Activated B cell treated with CpG ODN at 0.5 μM for 24 hours (primary cell): ENCODE measurements at regions not wholly inside any gene's neighbourhood (a gene's known extent, or its start where the extent isn't known, plus 50 kb on each side); places are given as distances from the start of the nearest gene placed in this dataset.

Experiments used
- ATAC-seq: fragments of 200-7000 bp; cut with Tn5 transposase; one replicate; pipeline ENCODE4 v1.10.0; 2021; ENCODE audit warnings: low read depth, mild to moderate bottlenecking, moderate library complexity
- CTCF ChIA-PET: fragments of 350-600 bp; sonication (Branson Sonifier 250); formaldehyde crosslinking; loops from one replicate; lab custom pipeline; 2021; ENCODE audit warnings: antibody characterized with exemption; lab: Charles Lee
- POLR2A ChIA-PET: fragments of 350-600 bp; sonication (Branson Sonifier 250); formaldehyde crosslinking; loops from one replicate; lab custom pipeline; 2021; ENCODE audit warnings: antibody characterized with exemption; lab: Charles Lee
- DNase-seq: peaks from one replicate; pipeline ENCODE4 v3.0.0; 2022
- H3K27ac Mint-ChIP-seq: one replicate; pipeline ENCODE4 v1.8.0; 2020; ENCODE audit warnings: mixed read lengths
- H3K27me3 Mint-ChIP-seq: one replicate; pipeline ENCODE4 v1.8.0; 2021; ENCODE audit warnings: mixed read lengths
- H3K36me3 Mint-ChIP-seq: one replicate; pipeline ENCODE4 v1.8.0; 2021; ENCODE audit warnings: low read depth, mixed read lengths
- H3K4me1 Mint-ChIP-seq: one replicate; pipeline ENCODE4 v1.8.0; 2021; ENCODE audit warnings: mixed read lengths
- H3K4me3 Mint-ChIP-seq: one replicate; pipeline ENCODE4 v1.8.0; 2020; ENCODE audit warnings: mild to moderate bottlenecking, mixed read lengths
- H3K9me3 Mint-ChIP-seq: one replicate; pipeline ENCODE4 v1.8.0; 2020; ENCODE audit warnings: mixed read lengths
- intact Hi-C: fragments of 100-400 bp; cut with micrococcal nuclease; formaldehyde crosslinking; loops from one replicate; pipeline ENCODE4 v1.15.1; 2024
- TF ChIP-seq, protein P1 (sequence below): fragments of 200-600 bp; IDR thresholded peaks from one replicate; pipeline ENCODE4 v1.8.0; 2022; ENCODE audit warnings: antibody characterized with exemption, mild to moderate bottlenecking

DNA sequence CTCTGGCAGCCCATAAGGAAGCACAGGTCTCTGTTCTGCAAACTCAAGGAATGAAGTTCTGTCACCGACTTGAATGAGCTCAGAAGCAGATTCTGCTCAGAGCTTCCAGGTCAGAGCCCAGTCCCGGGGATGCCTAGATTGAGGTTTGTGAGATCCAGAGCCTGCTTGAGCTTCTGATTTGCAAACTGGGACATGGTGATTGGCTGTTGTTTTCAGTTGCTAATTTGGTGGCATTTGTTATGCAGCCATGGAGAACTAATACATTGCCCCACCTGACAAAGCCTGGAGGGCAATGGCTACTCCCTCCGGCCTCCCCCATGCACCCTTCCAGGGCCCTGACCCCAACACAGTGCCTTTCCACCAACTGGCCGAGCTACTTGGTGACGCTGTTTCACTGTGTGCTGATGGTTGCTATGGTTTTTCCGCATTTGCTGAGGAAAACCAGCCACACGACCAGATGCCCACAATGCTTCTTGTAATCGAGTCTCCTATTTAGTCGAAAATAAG is 379.5 kb upstream of the ATP10A start:
- ATAC-seq (no peak), DNase-seq (no peak)
- intact Hi-C loops: no loop called here
- ChIA-PET POLR2A (no interaction called here), CTCF (no interaction called here)
- Mint-ChIP-seq H3K4me1 (no peaks in the 10 kb centered on the region), H3K4me3 (no peak overlapping the region), H3K9me3 (peaks cover 8% of the 10 kb centered on the region), H3K36me3 (no peaks in the 10 kb centered on the region), H3K27ac (no peak overlapping the region), H3K27me3 (no peaks in the 10 kb centered on the region)
- TF ChIP-seq, protein P1, sequence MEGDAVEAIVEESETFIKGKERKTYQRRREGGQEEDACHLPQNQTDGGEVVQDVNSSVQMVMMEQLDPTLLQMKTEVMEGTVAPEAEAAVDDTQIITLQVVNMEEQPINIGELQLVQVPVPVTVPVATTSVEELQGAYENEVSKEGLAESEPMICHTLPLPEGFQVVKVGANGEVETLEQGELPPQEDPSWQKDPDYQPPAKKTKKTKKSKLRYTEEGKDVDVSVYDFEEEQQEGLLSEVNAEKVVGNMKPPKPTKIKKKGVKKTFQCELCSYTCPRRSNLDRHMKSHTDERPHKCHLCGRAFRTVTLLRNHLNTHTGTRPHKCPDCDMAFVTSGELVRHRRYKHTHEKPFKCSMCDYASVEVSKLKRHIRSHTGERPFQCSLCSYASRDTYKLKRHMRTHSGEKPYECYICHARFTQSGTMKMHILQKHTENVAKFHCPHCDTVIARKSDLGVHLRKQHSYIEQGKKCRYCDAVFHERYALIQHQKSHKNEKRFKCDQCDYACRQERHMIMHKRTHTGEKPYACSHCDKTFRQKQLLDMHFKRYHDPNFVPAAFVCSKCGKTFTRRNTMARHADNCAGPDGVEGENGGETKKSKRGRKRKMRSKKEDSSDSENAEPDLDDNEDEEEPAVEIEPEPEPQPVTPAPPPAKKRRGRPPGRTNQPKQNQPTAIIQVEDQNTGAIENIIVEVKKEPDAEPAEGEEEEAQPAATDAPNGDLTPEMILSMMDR: no peak

DNA sequence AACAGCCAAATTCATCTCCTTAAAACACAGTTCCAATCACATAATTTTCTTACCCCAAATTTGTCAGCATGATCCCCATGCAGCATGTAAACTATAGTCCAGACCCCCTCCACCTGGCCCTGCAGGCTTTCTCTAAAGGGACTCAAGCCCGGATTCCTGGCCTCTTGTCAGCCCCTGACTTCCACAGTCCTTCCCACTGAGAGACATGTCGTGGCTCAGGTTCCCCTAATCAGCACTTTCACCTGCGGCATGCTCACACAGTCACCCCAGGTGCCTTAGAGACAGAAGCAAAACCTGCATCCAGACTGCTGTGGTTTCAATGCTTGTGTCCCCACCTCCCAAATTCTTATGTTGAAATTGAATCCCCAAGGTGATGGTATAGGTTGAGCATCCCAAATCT is 372.7 kb upstream of the ATP10A start:
- intact Hi-C loops: no loop called here
- no peak for DNase-seq
- Mint-ChIP-seq H3K27ac (no peak overlapping the region), H3K9me3 (peaks cover 5% of the 10 kb centered on the region), H3K4me3 (no peak overlapping the region), H3K27me3 (no peaks in the 10 kb centered on the region), H3K4me1 (no peaks in the 10 kb centered on the region), H3K36me3 (no peaks in the 10 kb centered on the region)
- ChIA-PET POLR2A (no interaction called here), CTCF (no interaction called here)
- TF ChIP-seq, protein P1: no peak
- ATAC-seq: no peak

DNA sequence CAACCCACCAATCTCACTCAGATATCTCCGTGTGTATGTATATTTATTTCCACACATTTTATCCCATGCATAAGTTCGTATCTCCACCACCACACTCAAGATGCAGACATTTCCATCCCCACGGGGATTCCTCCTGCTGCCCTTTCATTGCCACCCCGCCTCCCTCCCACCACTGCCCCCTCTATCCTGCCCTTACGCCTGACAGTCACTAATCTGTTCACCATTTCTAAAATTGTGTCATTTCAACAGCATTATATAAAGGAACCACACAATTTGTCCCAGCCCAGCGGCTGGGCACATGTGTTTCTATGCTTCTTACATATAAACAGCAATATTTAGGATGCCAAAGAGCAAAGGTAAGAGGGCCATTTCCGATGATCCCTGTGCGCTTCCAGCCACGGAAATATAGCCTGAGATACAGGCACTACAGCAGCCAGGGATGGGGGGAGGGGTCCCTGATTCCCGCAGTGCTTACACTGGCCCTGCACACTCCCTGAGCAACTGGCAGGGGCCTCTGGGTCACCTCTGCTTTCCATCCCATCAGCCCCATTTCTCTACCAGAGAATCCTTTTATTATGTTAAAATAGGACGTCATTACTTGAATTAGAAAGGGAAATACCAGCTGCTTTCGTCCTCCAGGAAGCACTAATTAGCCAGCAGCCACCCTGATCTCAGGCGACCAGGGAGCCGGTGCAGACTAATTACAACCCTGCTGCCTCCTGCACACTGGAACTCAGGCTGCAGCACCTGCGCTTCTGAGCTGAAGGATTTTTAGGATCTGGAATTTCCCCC is 372.0 kb upstream of the ATP10A start:
- TF ChIP-seq, protein P1: no peak
- POLR2A ChIA-PET: no interaction called here
- H3K27ac Mint-ChIP-seq: no peak overlapping the region
- CTCF ChIA-PET: no interaction called here
- peaks cover 5% of the 10 kb centered on the region for H3K9me3 Mint-ChIP-seq
- no peak overlapping the region for H3K4me3 Mint-ChIP-seq
- H3K27me3 Mint-ChIP-seq: no peaks in the 10 kb centered on the region
- H3K4me1 Mint-ChIP-seq: no peaks in the 10 kb centered on the region
- DNase-seq (no peak), ATAC-seq (no peak)
- intact Hi-C loops: no loop called here
- H3K36me3 Mint-ChIP-seq: no peaks in the 10 kb centered on the region

DNA sequence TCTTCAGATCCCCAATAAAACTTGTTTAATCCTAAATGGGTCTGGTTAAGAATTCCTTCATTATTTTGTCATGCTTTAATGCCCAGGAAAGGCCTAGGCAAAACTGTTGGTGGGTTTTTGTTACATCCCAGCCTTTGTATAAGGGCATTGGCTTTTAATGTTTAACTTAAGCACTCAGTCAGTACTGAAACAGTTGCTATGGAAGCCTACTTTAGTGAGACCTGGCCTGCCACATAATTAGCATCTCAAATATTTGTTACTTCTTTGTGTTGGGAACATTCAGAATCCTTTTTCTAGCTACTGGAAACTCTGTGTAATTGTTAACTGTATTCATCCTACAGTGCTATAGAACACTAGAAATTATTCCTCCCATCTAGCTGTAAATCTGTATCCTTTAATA is 369.6 kb upstream of the ATP10A start:
- intact Hi-C loops: no loop called here
- Mint-ChIP-seq H3K36me3 (no peaks in the 10 kb centered on the region), H3K4me3 (no peak overlapping the region), H3K27ac (no peak overlapping the region), H3K27me3 (no peaks in the 10 kb centered on the region), H3K4me1 (no peaks in the 10 kb centered on the region), H3K9me3 (peaks cover 8% of the 10 kb centered on the region)
- POLR2A ChIA-PET: no interaction called here
- TF ChIP-seq, protein P1: no peak
- no peak for ATAC-seq
- no peak for DNase-seq
- CTCF ChIA-PET: no interaction called here

DNA sequence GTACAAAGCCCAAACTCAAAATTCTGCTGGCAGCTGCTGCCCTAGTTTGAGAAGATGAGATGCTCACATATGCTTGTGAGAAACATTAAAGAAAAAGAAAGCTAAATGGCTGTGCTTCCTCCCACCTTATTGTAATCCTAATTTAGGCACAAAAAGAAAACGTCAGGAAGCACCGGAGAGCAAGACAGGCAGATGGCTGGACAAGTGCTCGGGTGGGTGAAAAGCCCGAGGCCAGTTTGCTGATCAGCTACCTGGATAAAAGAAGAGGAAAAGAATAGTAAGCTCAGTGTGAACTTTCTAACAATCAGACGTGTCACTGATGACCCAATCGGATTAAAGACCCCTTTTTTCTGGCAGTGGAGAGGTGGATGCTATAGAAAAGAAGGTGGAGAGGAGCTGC is 368.0 kb upstream of the ATP10A start:
- intact Hi-C loops: no loop called here
- H3K27ac Mint-ChIP-seq: no peak overlapping the region
- TF ChIP-seq, protein P1: no peak
- no peaks in the 10 kb centered on the region for H3K36me3 Mint-ChIP-seq
- no peak for DNase-seq
- H3K27me3 Mint-ChIP-seq: no peaks in the 10 kb centered on the region
- CTCF ChIA-PET: no interaction called here
- peaks cover 14% of the 10 kb centered on the region for H3K9me3 Mint-ChIP-seq
- H3K4me1 Mint-ChIP-seq: no peaks in the 10 kb centered on the region
- ATAC-seq: no peak
- POLR2A ChIA-PET: no interaction called here
- H3K4me3 Mint-ChIP-seq: no peak overlapping the region
